HFF-Myc (cell line): ENCODE measurements at regions not wholly inside any gene's neighbourhood (a gene's known extent, or its start where the extent isn't known, plus 50 kb on each side); places are given as distances from the start of the nearest gene placed in this dataset.

Source experiments
- DNase-seq: peaks from one replicate; pipeline ENCODE4 v3.0.0-alpha.2; 2011; ENCODE audit warnings: low read depth; ENCODE audit errors: extremely low read depth
- H3K4me3 ChIP-seq: replicated peaks from 2 replicates; pipeline ENCODE4 v1.5.1; 2011; ENCODE audit warnings: low read depth, mild to moderate bottlenecking, control low read depth, low read length
- CTCF ChIP-seq: IDR thresholded peaks from 2 replicates; pipeline ENCODE4 v1.5.1; 2012; ENCODE audit warnings: mild to moderate bottlenecking, low read depth, low read length, control low read depth; ENCODE audit errors: missing control alignments

- no peak overlapping the region for H3K4me3 ChIP-seq
- DNase-seq = no peak
- TF ChIP-seq CTCF = no peak
These were observed 54.4 kb upstream of the IQCM start for GRCh38 chr4:149870008-149870407.

GRCh38 chr4:149881744-149882143 is 66.1 kb upstream of the IQCM start:
- no peak overlapping the region for H3K4me3 ChIP-seq
- no peak for DNase-seq
- no peak for TF ChIP-seq CTCF

- no peak for TF ChIP-seq CTCF
- DNase-seq = no peak
- no peak overlapping the region for H3K4me3 ChIP-seq
These were observed 66.6 kb upstream of the IQCM start for GRCh38 chr4:149882251-149882650.

GRCh38 chr4:149884046-149884445 is 68.4 kb upstream of the IQCM start:
- no peak for TF ChIP-seq CTCF
- no peak for DNase-seq
- H3K4me3 ChIP-seq = no peak overlapping the region

- H3K4me3 ChIP-seq = no peak overlapping the region
- no peak for DNase-seq
- TF ChIP-seq CTCF = no peak
These were observed 69.0 kb upstream of the IQCM start for GRCh38 chr4:149884529-149885181.

GRCh38 chr4:149885896-149886295 is 70.3 kb upstream of the IQCM start:
- no peak for DNase-seq
- H3K4me3 ChIP-seq = no peak overlapping the region
- TF ChIP-seq CTCF = no peak
